SK-N-SH treated with all-trans-retinoic acid at 6 μM for 48 hours (cell line): ENCODE measurements at regions not wholly inside any gene's neighbourhood (a gene's known extent, or its start where the extent isn't known, plus 50 kb on each side); places are given as distances from the start of the nearest gene placed in this dataset.

ENCODE experiments used
- GLIS3 ChIP-seq: fragments of 250-450 bp; sonication (Bioruptor Pico); IDR thresholded peaks from 2 replicates; pipeline ENCODE4 v1.5.0; 2020; ENCODE audit warnings: mild to moderate bottlenecking, moderate library complexity
- ISL1 ChIP-seq: fragments of 250-450 bp; sonication (Bioruptor Pico); IDR thresholded peaks from 2 replicates; pipeline ENCODE4 v2.1.2; 2022; ENCODE audit warnings: mild to moderate bottlenecking, moderate library complexity
- OSR1 ChIP-seq: fragments of 250-450 bp; sonication (Bioruptor Pico); IDR thresholded peaks from 2 replicates; pipeline ENCODE4 v1.8.0; 2022; ENCODE audit warnings: moderate library complexity, mild to moderate bottlenecking, inconsistent platforms
- ZFP30 ChIP-seq: fragments of 450-650 bp; formaldehyde crosslinking; IDR thresholded peaks from 2 replicates; pipeline ENCODE4 v1.5.0; 2022; ENCODE audit warnings: mild to moderate bottlenecking, moderate library complexity
- ZNF8 ChIP-seq: fragments of 450-650 bp; formaldehyde crosslinking; IDR thresholded peaks from 2 replicates; pipeline ENCODE4 v1.5.0; 2020; ENCODE audit warnings: mild to moderate bottlenecking, moderate library complexity
- TF ChIP-seq, protein P1 (sequence below): fragments of 250-450 bp; sonication (Bioruptor Pico); IDR thresholded peaks from 2 replicates; pipeline ENCODE4 v1.8.0; 2020; ENCODE audit warnings: mild to moderate bottlenecking, moderate library complexity, borderline replicate concordance
- TF ChIP-seq, protein P2 (sequence below): fragments of 250-450 bp; sonication (Bioruptor Pico); IDR thresholded peaks from 2 replicates; pipeline ENCODE4 v1.5.1; 2020; ENCODE audit warnings: low read depth, mild to moderate bottlenecking, moderate library complexity

DNA sequence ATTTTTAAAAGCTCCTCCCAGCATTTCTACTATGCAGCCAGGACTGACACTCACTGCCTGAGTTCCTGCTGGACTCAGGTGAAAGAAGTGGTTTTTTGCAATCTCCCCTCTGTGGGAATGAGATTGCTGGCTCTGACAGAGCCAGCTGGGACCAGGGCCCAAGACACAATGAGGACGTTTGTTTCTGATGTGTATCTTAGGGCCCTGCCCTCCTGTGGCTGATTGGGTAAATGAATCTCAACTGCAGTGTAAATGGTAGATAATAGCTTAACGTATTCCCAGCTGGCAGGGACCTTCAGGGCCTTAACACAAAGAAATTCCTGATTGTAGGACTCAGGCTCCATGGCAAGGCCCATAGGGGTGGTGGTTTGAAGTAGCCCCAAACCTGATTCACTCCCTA is 85.8 kb upstream of the PRPS1 start:
- TF ChIP-seq, protein P1, sequence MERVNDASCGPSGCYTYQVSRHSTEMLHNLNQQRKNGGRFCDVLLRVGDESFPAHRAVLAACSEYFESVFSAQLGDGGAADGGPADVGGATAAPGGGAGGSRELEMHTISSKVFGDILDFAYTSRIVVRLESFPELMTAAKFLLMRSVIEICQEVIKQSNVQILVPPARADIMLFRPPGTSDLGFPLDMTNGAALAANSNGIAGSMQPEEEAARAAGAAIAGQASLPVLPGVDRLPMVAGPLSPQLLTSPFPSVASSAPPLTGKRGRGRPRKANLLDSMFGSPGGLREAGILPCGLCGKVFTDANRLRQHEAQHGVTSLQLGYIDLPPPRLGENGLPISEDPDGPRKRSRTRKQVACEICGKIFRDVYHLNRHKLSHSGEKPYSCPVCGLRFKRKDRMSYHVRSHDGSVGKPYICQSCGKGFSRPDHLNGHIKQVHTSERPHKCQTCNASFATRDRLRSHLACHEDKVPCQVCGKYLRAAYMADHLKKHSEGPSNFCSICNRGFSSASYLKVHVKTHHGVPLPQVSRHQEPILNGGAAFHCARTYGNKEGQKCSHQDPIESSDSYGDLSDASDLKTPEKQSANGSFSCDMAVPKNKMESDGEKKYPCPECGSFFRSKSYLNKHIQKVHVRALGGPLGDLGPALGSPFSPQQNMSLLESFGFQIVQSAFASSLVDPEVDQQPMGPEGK (CRISPR knock-in tag), result no peak
- no peak for TF ChIP-seq ZNF8 (CRISPR knock-in tag)
- TF ChIP-seq OSR1 (CRISPR knock-in tag), result no peak
- TF ChIP-seq, protein P2, sequence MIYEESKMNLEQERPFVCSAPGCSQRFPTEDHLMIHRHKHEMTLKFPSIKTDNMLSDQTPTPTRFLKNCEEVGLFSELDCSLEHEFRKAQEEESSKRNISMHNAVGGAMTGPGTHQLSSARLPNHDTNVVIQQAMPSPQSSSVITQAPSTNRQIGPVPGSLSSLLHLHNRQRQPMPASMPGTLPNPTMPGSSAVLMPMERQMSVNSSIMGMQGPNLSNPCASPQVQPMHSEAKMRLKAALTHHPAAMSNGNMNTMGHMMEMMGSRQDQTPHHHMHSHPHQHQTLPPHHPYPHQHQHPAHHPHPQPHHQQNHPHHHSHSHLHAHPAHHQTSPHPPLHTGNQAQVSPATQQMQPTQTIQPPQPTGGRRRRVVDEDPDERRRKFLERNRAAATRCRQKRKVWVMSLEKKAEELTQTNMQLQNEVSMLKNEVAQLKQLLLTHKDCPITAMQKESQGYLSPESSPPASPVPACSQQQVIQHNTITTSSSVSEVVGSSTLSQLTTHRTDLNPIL, result no peak
- no peak for TF ChIP-seq ISL1 (CRISPR knock-in tag)
- TF ChIP-seq ZFP30 (CRISPR knock-in tag), result no peak
- no peak for TF ChIP-seq GLIS3 (CRISPR knock-in tag)
